ENCODE measurements at regions not wholly inside any gene's neighbourhood (a gene's known extent, or its start where the extent isn't known, plus 50 kb on each side); places are given as distances from the start of the nearest gene placed in this dataset.

GRCh38 chr17:63365366-63366240 is 80.5 kb downstream of the CYB561 start:
- no peak for DNase-seq (ENCODE audit: low read depth in 4 of 4, low spot score in 3 of 4)

GRCh38 chr17:63366241-63366566 is 79.9 kb downstream of the CYB561 start:
- no peak for DNase-seq (ENCODE audit: low read depth in 4 of 4, low spot score in 3 of 4)

GRCh38 chr17:63369233-63369632 is 76.9 kb downstream of the CYB561 start:
- no peak for DNase-seq (ENCODE audit: low read depth in 4 of 4, low spot score in 3 of 4)

GRCh38 chr17:63370696-63371095 is 75.4 kb downstream of the CYB561 start:
- DNase-seq (ENCODE audit: low read depth in 4 of 4, low spot score in 3 of 4): no peak

GRCh38 chr17:63376949-63377348 is 69.2 kb downstream of the CYB561 start:
- DNase-seq (ENCODE audit: low read depth in 4 of 4, low spot score in 3 of 4): no peak

- no peak for DNase-seq (ENCODE audit: low read depth in 4 of 4, low spot score in 3 of 4)
Measured at GRCh38 chr17:63378411-63379375, 67.4 kb downstream of the CYB561 start.

- no peak for DNase-seq (ENCODE audit: low read depth in 4 of 4, low spot score in 3 of 4)
Measured at GRCh38 chr17:63379636-63380035, 66.5 kb downstream of the CYB561 start.

GRCh38 chr17:63381101-63381729 is 64.9 kb downstream of the CYB561 start:
- DNase-seq (ENCODE audit: low read depth in 4 of 4, low spot score in 3 of 4): no peak

GRCh38 chr17:63382136-63382535 is 64.0 kb downstream of the CYB561 start:
- DNase-seq (ENCODE audit: low read depth in 4 of 4, low spot score in 3 of 4): no peak
